Fibroblast of the aortic adventitia (primary cell): ENCODE measurements at regions not wholly inside any gene's neighbourhood (a gene's known extent, or its start where the extent isn't known, plus 50 kb on each side); places are given as distances from the start of the nearest gene placed in this dataset.
A peak's percentile ranks its signal among the peaks of the same experiment; 100 is the strongest.

Experiments
- DNase-seq: peaks from one replicate; pipeline ENCODE4 v3.0.0-alpha.2; 2010; ENCODE audit warnings: low read depth
- H3K4me3 ChIP-seq: 2 replicates; pipeline ENCODE4 v1.5.1; 2011; ENCODE audit warnings: low read depth, mild to moderate bottlenecking, control low read depth, low read length, moderate library complexity
- TF ChIP-seq, protein P1 (sequence below): IDR thresholded peaks from 2 replicates; pipeline ENCODE4 v1.5.1; 2011; ENCODE audit warnings: mild to moderate bottlenecking, low read length, control low read depth, inconsistent platforms; ENCODE audit not compliant: insufficient read depth

- TF ChIP-seq, protein P1, sequence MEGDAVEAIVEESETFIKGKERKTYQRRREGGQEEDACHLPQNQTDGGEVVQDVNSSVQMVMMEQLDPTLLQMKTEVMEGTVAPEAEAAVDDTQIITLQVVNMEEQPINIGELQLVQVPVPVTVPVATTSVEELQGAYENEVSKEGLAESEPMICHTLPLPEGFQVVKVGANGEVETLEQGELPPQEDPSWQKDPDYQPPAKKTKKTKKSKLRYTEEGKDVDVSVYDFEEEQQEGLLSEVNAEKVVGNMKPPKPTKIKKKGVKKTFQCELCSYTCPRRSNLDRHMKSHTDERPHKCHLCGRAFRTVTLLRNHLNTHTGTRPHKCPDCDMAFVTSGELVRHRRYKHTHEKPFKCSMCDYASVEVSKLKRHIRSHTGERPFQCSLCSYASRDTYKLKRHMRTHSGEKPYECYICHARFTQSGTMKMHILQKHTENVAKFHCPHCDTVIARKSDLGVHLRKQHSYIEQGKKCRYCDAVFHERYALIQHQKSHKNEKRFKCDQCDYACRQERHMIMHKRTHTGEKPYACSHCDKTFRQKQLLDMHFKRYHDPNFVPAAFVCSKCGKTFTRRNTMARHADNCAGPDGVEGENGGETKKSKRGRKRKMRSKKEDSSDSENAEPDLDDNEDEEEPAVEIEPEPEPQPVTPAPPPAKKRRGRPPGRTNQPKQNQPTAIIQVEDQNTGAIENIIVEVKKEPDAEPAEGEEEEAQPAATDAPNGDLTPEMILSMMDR: no peak
- DNase-seq: no peak
Measured at GRCh38 chr2:105554235-105554634, 155.4 kb upstream of the FHL2 start.

GRCh38 chr2:105553538-105554196 is 154.8 kb upstream of the FHL2 start:
- DNase-seq: peak; percentile 47
- TF ChIP-seq, protein P1: no peak
- H3K4me3 ChIP-seq: no peak overlapping the region

More at GRCh38 chr2:105554235-105554634, 155.4 kb upstream of the FHL2 start:
- H3K4me3 ChIP-seq: no peak overlapping the region

DNA sequence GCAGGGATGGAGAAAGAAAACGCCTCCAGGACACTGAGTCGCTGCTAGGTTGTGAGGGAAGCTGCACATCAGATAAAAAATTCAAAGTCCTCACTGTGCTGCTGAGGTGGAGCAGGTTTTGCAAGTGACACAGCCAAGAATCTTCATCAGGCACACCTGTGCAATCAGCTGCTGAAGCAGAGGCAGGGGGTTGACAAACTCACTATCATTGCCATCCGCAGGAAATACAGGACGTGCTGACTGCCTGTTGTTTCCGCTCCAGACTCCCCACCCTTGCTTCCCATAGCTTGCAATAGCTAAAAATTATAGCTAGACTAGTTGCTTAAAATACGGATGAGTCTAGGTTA is 147.8 kb upstream of the FHL2 start:
- no peak for DNase-seq
- TF ChIP-seq, protein P1: no peak
- H3K4me3 ChIP-seq: no peak overlapping the region

- H3K4me3 ChIP-seq: no peak overlapping the region
- TF ChIP-seq, protein P1: peak; percentile 86
- DNase-seq: peak; percentile 74
Measured at GRCh38 chr2:105545730-105546627, 147.1 kb upstream of the FHL2 start.

GRCh38 chr2:105544591-105545377 is 145.9 kb upstream of the FHL2 start:
- no peak for DNase-seq
- no peak overlapping the region for H3K4me3 ChIP-seq
- TF ChIP-seq, protein P1: no peak

- no peak for DNase-seq
- TF ChIP-seq, protein P1: no peak
- no peak overlapping the region for H3K4me3 ChIP-seq
Measured at GRCh38 chr2:105541189-105542050, 142.6 kb upstream of the FHL2 start.
